DMS153 (cell line): ENCODE measurements at regions not wholly inside any gene's neighbourhood (a gene's known extent, or its start where the extent isn't known, plus 50 kb on each side); places are given as distances from the start of the nearest gene placed in this dataset.
"Not testable (repeated sequence)": the region's sequence is repeated elsewhere in the genome, so short reads cannot be mapped to it uniquely, and the experiment has no call there.

ENCODE experiments used
- DNase-seq: peaks from one replicate; lab custom pipeline; 2025; lab: John Stamatoyannopoulos, UW

- no peak for DNase-seq
Measured at GRCh38 chr1:81738875-81739274, 61.9 kb upstream of the ADGRL2 start.

GRCh38 chr1:81733480-81733879, 67.3 kb upstream of the ADGRL2 start:
- DNase-seq, result no peak

- DNase-seq, result no peak
Measured at GRCh38 chr1:81731989-81732388, 68.7 kb upstream of the ADGRL2 start.

GRCh38 chr1:81730881-81731280, 69.9 kb upstream of the ADGRL2 start:
- DNase-seq, result no peak

- DNase-seq, result not testable (repeated sequence)
Measured at GRCh38 chr1:81730299-81730698, 70.4 kb upstream of the ADGRL2 start.

GRCh38 chr1:81729818-81730217, 70.9 kb upstream of the ADGRL2 start:
- DNase-seq, result no peak

GRCh38 chr1:81729239-81729638, 71.5 kb upstream of the ADGRL2 start:
- DNase-seq, result no peak

GRCh38 chr1:81725823-81726222, 74.9 kb upstream of the ADGRL2 start:
- no peak for DNase-seq

- not testable (repeated sequence) for DNase-seq
Measured at GRCh38 chr1:81722631-81723328, 78.0 kb upstream of the ADGRL2 start.

GRCh38 chr1:81720256-81720655, 80.5 kb upstream of the ADGRL2 start:
- DNase-seq, result not testable (repeated sequence)

GRCh38 chr1:81717230-81717629, 83.5 kb upstream of the ADGRL2 start:
- no peak for DNase-seq

- DNase-seq, result no peak
Measured at GRCh38 chr1:81715391-81715790, 85.3 kb upstream of the ADGRL2 start.

- DNase-seq, result no peak
Measured at GRCh38 chr1:81714636-81715035, 86.1 kb upstream of the ADGRL2 start.

GRCh38 chr1:81712425-81712824, 88.3 kb upstream of the ADGRL2 start:
- DNase-seq, result no peak

GRCh38 chr1:81710857-81711256, 89.9 kb upstream of the ADGRL2 start:
- no peak for DNase-seq

- DNase-seq, result no peak
Measured at GRCh38 chr1:81708250-81708649, 92.5 kb upstream of the ADGRL2 start.

- DNase-seq, result no peak
Measured at GRCh38 chr1:81706650-81707435, 93.9 kb upstream of the ADGRL2 start.

GRCh38 chr1:81703756-81704463, 96.8 kb upstream of the ADGRL2 start:
- no peak for DNase-seq

- no peak for DNase-seq
Measured at GRCh38 chr1:81703391-81703755, 97.4 kb upstream of the ADGRL2 start.

- DNase-seq, result no peak
Measured at GRCh38 chr1:81702903-81703302, 97.8 kb upstream of the ADGRL2 start.

- DNase-seq, result no peak
Measured at GRCh38 chr1:81702079-81702715, 98.5 kb upstream of the ADGRL2 start.

GRCh38 chr1:81700728-81701470, 99.8 kb upstream of the ADGRL2 start:
- DNase-seq, result no peak
